Suppressor macrophage treated with lipopolysaccharide for 4 hours (primary cell): ENCODE measurements at regions not wholly inside any gene's neighbourhood (a gene's known extent, or its start where the extent isn't known, plus 50 kb on each side); places are given as distances from the start of the nearest gene placed in this dataset.
"Not testable (repeated sequence)": the region's sequence is repeated elsewhere in the genome, so short reads cannot be mapped to it uniquely, and the experiment has no call there.

Source experiments
- DNase-seq: peaks from one replicate; pipeline ENCODE4 v3.0.0-alpha.2; 2020

GRCh38 chr21:9837946-9838737 is 683.2 kb upstream of the TPTE start:
- no peak for DNase-seq

- DNase-seq = no peak
Measured at GRCh38 chr21:9838738-9839642, 682.4 kb upstream of the TPTE start.

GRCh38 chr21:9844106-9844505 is 677.3 kb upstream of the TPTE start:
- DNase-seq = not testable (repeated sequence)

- DNase-seq = not testable (repeated sequence)
Measured at GRCh38 chr21:9847511-9847910, 673.9 kb upstream of the TPTE start.

GRCh38 chr21:9851166-9851565 is 670.2 kb upstream of the TPTE start:
- DNase-seq = not testable (repeated sequence)

- DNase-seq = not testable (repeated sequence)
Measured at GRCh38 chr21:9851695-9852094, 669.7 kb upstream of the TPTE start.

GRCh38 chr21:9857563-9857962 is 663.8 kb upstream of the TPTE start:
- DNase-seq = not testable (repeated sequence)

- DNase-seq = not testable (repeated sequence)
Measured at GRCh38 chr21:9859865-9860264, 661.5 kb upstream of the TPTE start.

GRCh38 chr21:9862456-9862855 is 658.9 kb upstream of the TPTE start:
- DNase-seq = not testable (repeated sequence)

- DNase-seq = not testable (repeated sequence)
Measured at GRCh38 chr21:9867815-9868214, 653.6 kb upstream of the TPTE start.

- DNase-seq = not testable (repeated sequence)
Measured at GRCh38 chr21:9873096-9873495, 648.3 kb upstream of the TPTE start.

- not testable (repeated sequence) for DNase-seq
Measured at GRCh38 chr21:9874136-9874535, 647.2 kb upstream of the TPTE start.

- DNase-seq = not testable (repeated sequence)
Measured at GRCh38 chr21:9881430-9881829, 640.0 kb upstream of the TPTE start.

- DNase-seq = not testable (repeated sequence)
Measured at GRCh38 chr21:9883047-9883446, 638.3 kb upstream of the TPTE start.

GRCh38 chr21:9883571-9884282 is 637.7 kb upstream of the TPTE start:
- not testable (repeated sequence) for DNase-seq

- DNase-seq = not testable (repeated sequence)
Measured at GRCh38 chr21:9888500-9888899, 632.9 kb upstream of the TPTE start.

GRCh38 chr21:9903579-9903978 is 617.8 kb upstream of the TPTE start:
- DNase-seq = not testable (repeated sequence)

GRCh38 chr21:9914135-9914534 is 607.2 kb upstream of the TPTE start:
- not testable (repeated sequence) for DNase-seq

GRCh38 chr21:9919446-9919845 is 601.9 kb upstream of the TPTE start:
- DNase-seq = not testable (repeated sequence)

- not testable (repeated sequence) for DNase-seq
Measured at GRCh38 chr21:9943639-9944038, 577.7 kb upstream of the TPTE start.

GRCh38 chr21:9946057-9946456 is 575.3 kb upstream of the TPTE start:
- DNase-seq = not testable (repeated sequence)

GRCh38 chr21:9949510-9950289 is 571.7 kb upstream of the TPTE start:
- DNase-seq = not testable (repeated sequence)
